HEK293 (cell line): ENCODE measurements at regions not wholly inside any gene's neighbourhood (a gene's known extent, or its start where the extent isn't known, plus 50 kb on each side); places are given as distances from the start of the nearest gene placed in this dataset.
"Not testable (repeated sequence)": the region's sequence is repeated elsewhere in the genome, so short reads cannot be mapped to it uniquely, and the experiment has no call there.

Experiments
- CTCF ChIA-PET: fragments of 350-600 bp; formaldehyde crosslinking; extraction: SDS; loops from one replicate; lab custom pipeline; 2021; ENCODE audit warnings: antibody characterized with exemption; lab: Yijun Ruan, JAX
- POLR2A ChIA-PET: fragments of 300-600 bp; formaldehyde crosslinking; extraction: SDS; loops from one replicate; lab custom pipeline; 2020; ENCODE audit warnings: antibody characterized with exemption, inconsistent platforms; lab: Yijun Ruan, JAX
- H3K27ac ChIP-seq: fragments of 200-500 bp; sonication (Bioruptor generic); 2 replicates; pipeline ENCODE4 v1.5.1; 2014; ENCODE audit warnings: low read depth, low read length, control low read depth, inconsistent platforms; ENCODE audit errors: extremely low read depth
- H3K36me3 ChIP-seq, 2 experiments: fragments of 200-500 bp in 1 of 2; sonication (Bioruptor generic) in 1 of 2; 1 replicate in 1 of 2; 2 replicates in 1 of 2; pipeline ENCODE4 v1.5.1; 2014 to 2017; ENCODE audit warnings: inconsistent platforms in 2 of 2, low read length in 2 of 2; ENCODE audit not compliant: control insufficient read depth in 2 of 2, insufficient read depth in 1 of 2
- H3K4me1 ChIP-seq: fragments of 200-500 bp; sonication (Bioruptor generic); 2 replicates; pipeline ENCODE4 v1.5.1; 2014; ENCODE audit warnings: mild to moderate bottlenecking, low read length, inconsistent platforms; ENCODE audit not compliant: control insufficient read depth, insufficient read depth
- H3K4me3 ChIP-seq: 2 replicates; pipeline ENCODE4 v1.5.1; 2011; ENCODE audit warnings: low read depth, mild to moderate bottlenecking, control low read depth, low read length, moderate library complexity
- H3K9me3 ChIP-seq: fragments of 200-500 bp; sonication (Bioruptor generic); 2 replicates; pipeline ENCODE4 v1.5.1; 2014; ENCODE audit warnings: low read depth, low read length, inconsistent platforms; ENCODE audit not compliant: control insufficient read depth, insufficient read depth
- GFI1B ChIP-seq: fragments of 450-650 bp; formaldehyde crosslinking; IDR thresholded peaks from 2 replicates; pipeline ENCODE4 v1.5.1; 2016; ENCODE audit warnings: missing biosample characterization, missing genetic modification characterization
- SP3 ChIP-seq: fragments of 450-650 bp; formaldehyde crosslinking; IDR thresholded peaks from 2 replicates; pipeline ENCODE4 v1.5.1; 2016; ENCODE audit warnings: missing biosample characterization, missing genetic modification characterization
- TRIM28 ChIP-seq: IDR thresholded peaks from 2 replicates; pipeline ENCODE4 v1.6.1; 2011; ENCODE audit warnings: low read length, control low read depth, borderline replicate concordance
- YY1 ChIP-seq: fragments of 450-650 bp; formaldehyde crosslinking; IDR thresholded peaks from 2 replicates; pipeline ENCODE4 v1.5.1; 2018; ENCODE audit warnings: missing biosample characterization, missing genetic modification characterization
- ZBTB11 ChIP-seq: fragments of 450-650 bp; formaldehyde crosslinking; conservative IDR thresholded peaks from 2 replicates; pipeline ENCODE4 v1.5.1; 2016; ENCODE audit warnings: low read depth, missing biosample characterization, missing genetic modification characterization
- ZBTB26 ChIP-seq: fragments of 450-650 bp; formaldehyde crosslinking; optimal IDR thresholded peaks from 2 replicates; pipeline ENCODE3; 2016; ENCODE audit warnings: missing biosample characterization, mild to moderate bottlenecking, missing genetic modification characterization
- ZEB2 ChIP-seq: fragments of 450-650 bp; formaldehyde crosslinking; IDR thresholded peaks from 2 replicates; pipeline ENCODE4 v1.5.1; 2016; ENCODE audit warnings: missing biosample characterization, missing genetic modification characterization
- ZNF140 ChIP-seq: fragments of 450-650 bp; formaldehyde crosslinking; IDR thresholded peaks from 2 replicates; pipeline ENCODE4 v1.5.1; 2016; ENCODE audit warnings: missing biosample characterization, missing genetic modification characterization
- ZNF266 ChIP-seq: fragments of 450-650 bp; formaldehyde crosslinking; IDR thresholded peaks from 2 replicates; pipeline ENCODE4 v1.5.1; 2016; ENCODE audit warnings: missing biosample characterization, missing genetic modification characterization, low read depth
- ZNF341 ChIP-seq: fragments of 450-650 bp; formaldehyde crosslinking; IDR thresholded peaks from 2 replicates; pipeline ENCODE4; 2016; ENCODE audit warnings: low read depth, missing biosample characterization, missing genetic modification characterization
- ZNF394 ChIP-seq: fragments of 450-650 bp; formaldehyde crosslinking; IDR thresholded peaks from 2 replicates; pipeline ENCODE4 v1.5.1; 2016; ENCODE audit warnings: missing biosample characterization, missing genetic modification characterization, mild to moderate bottlenecking, moderate library complexity, borderline replicate concordance
- ZNF48 ChIP-seq: fragments of 450-650 bp; formaldehyde crosslinking; IDR thresholded peaks from 2 replicates; pipeline ENCODE4 v1.5.1; 2016; ENCODE audit warnings: missing biosample characterization, missing genetic modification characterization
- ZNF501 ChIP-seq: fragments of 450-650 bp; formaldehyde crosslinking; IDR thresholded peaks from 2 replicates; pipeline ENCODE4 v1.5.1; 2016; ENCODE audit warnings: missing biosample characterization, missing genetic modification characterization
- ZNF514 ChIP-seq: fragments of 450-650 bp; formaldehyde crosslinking; IDR thresholded peaks from 2 replicates; pipeline ENCODE4 v1.5.1; 2016; ENCODE audit warnings: missing biosample characterization, missing genetic modification characterization
- ZNF518A ChIP-seq: fragments of 450-650 bp; formaldehyde crosslinking; conservative IDR thresholded peaks from 2 replicates; pipeline ENCODE4 v1.5.1; 2016; ENCODE audit warnings: low read depth, missing biosample characterization, missing genetic modification characterization
- ZNF549 ChIP-seq: fragments of 450-650 bp; IDR thresholded peaks from 2 replicates; pipeline ENCODE4 v1.5.1; 2018; ENCODE audit warnings: missing biosample characterization, missing genetic modification characterization, mild to moderate bottlenecking, inconsistent platforms, moderate library complexity
- ZNF555 ChIP-seq: fragments of 450-650 bp; formaldehyde crosslinking; conservative IDR thresholded peaks from 2 replicates; pipeline ENCODE4 v1.5.1; 2017; ENCODE audit warnings: missing biosample characterization, mild to moderate bottlenecking, missing genetic modification characterization, inconsistent platforms
- ZNF571 ChIP-seq: fragments of 450-650 bp; formaldehyde crosslinking; IDR thresholded peaks from 2 replicates; pipeline ENCODE4 v1.5.0; 2017; ENCODE audit warnings: missing biosample characterization, missing genetic modification characterization
- ZNF596 ChIP-seq: fragments of 450-650 bp; IDR thresholded peaks from 2 replicates; pipeline ENCODE4 v1.5.0; 2018; ENCODE audit warnings: missing biosample characterization, mild to moderate bottlenecking, missing genetic modification characterization, moderate library complexity
- ZNF600 ChIP-seq: fragments of 450-650 bp; formaldehyde crosslinking; IDR thresholded peaks from 2 replicates; pipeline ENCODE4 v1.5.1; 2016; ENCODE audit warnings: missing biosample characterization, missing genetic modification characterization
- ZNF623 ChIP-seq: fragments of 450-650 bp; formaldehyde crosslinking; IDR thresholded peaks from 2 replicates; pipeline ENCODE4 v1.5.1; 2016; ENCODE audit warnings: missing biosample characterization, missing genetic modification characterization
- ZNF654 ChIP-seq: fragments of 450-650 bp; formaldehyde crosslinking; IDR thresholded peaks from 2 replicates; pipeline ENCODE4 v1.5.1; 2016; ENCODE audit warnings: low read depth, missing biosample characterization, missing genetic modification characterization
- ZNF777 ChIP-seq: fragments of 450-650 bp; formaldehyde crosslinking; IDR thresholded peaks from 2 replicates; pipeline ENCODE4 v1.5.1; 2017; ENCODE audit warnings: missing biosample characterization, missing genetic modification characterization, borderline replicate concordance
- ZNF785 ChIP-seq: fragments of 450-650 bp; formaldehyde crosslinking; IDR thresholded peaks from 2 replicates; pipeline ENCODE4 v1.5.1; 2016; ENCODE audit warnings: missing biosample characterization, missing genetic modification characterization
- ZNF837 ChIP-seq: fragments of 450-650 bp; formaldehyde crosslinking; IDR thresholded peaks from 2 replicates; pipeline ENCODE4 v1.5.1; 2016; ENCODE audit warnings: missing biosample characterization, missing genetic modification characterization
- ZNF843 ChIP-seq: fragments of 450-650 bp; formaldehyde crosslinking; IDR thresholded peaks from 2 replicates; pipeline ENCODE4 v1.5.1; 2016; ENCODE audit warnings: missing biosample characterization, missing genetic modification characterization

GRCh38 chr12:90677055-90677454, 277.9 kb downstream of the CCER1 start (continued):
- no peak for TF ChIP-seq ZNF777 (tag by site-specific recombination)
- TF ChIP-seq ZNF501 (tag by site-specific recombination) = no peak
- no peak for TF ChIP-seq ZNF341 (tag by site-specific recombination)
- TF ChIP-seq ZEB2 (tag by site-specific recombination) = no peak
- TF ChIP-seq ZNF549 (tag by site-specific recombination) = no peak
- no peak for TF ChIP-seq YY1 (tag by site-specific recombination)
- TF ChIP-seq ZNF596 = no peak

GRCh38 chr12:90675106-90675505, 279.9 kb downstream of the CCER1 start:
- Histone ChIP-seq H3K36me3 (no peaks in the 10 kb centered on the region), H3K4me1 (no peaks in the 10 kb centered on the region), H3K4me3 (no peak overlapping the region), H3K9me3 (no peaks in the 10 kb centered on the region), H3K27ac (no peak overlapping the region)
- CTCF ChIA-PET = no interaction called here
- POLR2A ChIA-PET = no interaction called here
- TF ChIP-seq ZBTB26 (tag by site-specific recombination) = no peak
- TF ChIP-seq ZNF785 (tag by site-specific recombination) = no peak
- no peak for TF ChIP-seq ZNF600

- POLR2A ChIA-PET = no interaction called here
Measured at GRCh38 chr12:90672081-90672480, 282.9 kb downstream of the CCER1 start.

GRCh38 chr12:90663949-90664348, 291.0 kb downstream of the CCER1 start:
- H3K4me3 ChIP-seq, CTCF ChIA-PET, POLR2A ChIA-PET, H3K36me3 ChIP-seq, H3K27ac ChIP-seq, H3K4me1 ChIP-seq, H3K9me3 ChIP-seq: not testable (repeated sequence)
- TF ChIP-seq ZNF623 (tag by site-specific recombination) (peak; percentile 39; the same call in 1 of the 2 replicates), SP3 (tag by site-specific recombination) (0 out of 2 replicates have a peak, but pooled peaks have one; percentile 14), ZNF654 (tag by site-specific recombination) (peak; percentile 14; the same call in 1 of the 2 replicates), ZNF140 (tag by site-specific recombination) (peak; percentile 54), ZNF555 (peak; percentile 64), ZNF266 (tag by site-specific recombination) (0 out of 2 replicates have a peak, but pooled peaks have one; percentile 8), ZNF518A (peak; percentile 62; the same call in 1 of the 2 replicates), ZBTB11 (tag by site-specific recombination) (peak; percentile 64; the same call in 1 of the 2 replicates), ZNF394 (tag by site-specific recombination) (peak; percentile 72; the same call in 1 of the 2 replicates)

More at GRCh38 chr12:90672081-90672480, 282.9 kb downstream of the CCER1 start:
- TF ChIP-seq ZNF48 (tag by site-specific recombination) (no peak), ZNF571 (no peak), ZNF837 (tag by site-specific recombination) (no peak), TRIM28 (no peak), ZNF514 (tag by site-specific recombination) (no peak), ZNF843 (no peak), GFI1B (no peak)
- no peaks in the 10 kb centered on the region for H3K4me1 ChIP-seq
- CTCF ChIA-PET = no interaction called here
- H3K27ac ChIP-seq = no peak overlapping the region
- no peaks in the 10 kb centered on the region for H3K36me3 ChIP-seq
- H3K4me3 ChIP-seq = no peak overlapping the region
- no peaks in the 10 kb centered on the region for H3K9me3 ChIP-seq
